GM18909 (cell line): ENCODE measurements at regions not wholly inside any gene's neighbourhood (a gene's known extent, or its start where the extent isn't known, plus 50 kb on each side); places are given as distances from the start of the nearest gene placed in this dataset.

Source experiments
- ATAC-seq: cut with Tn5 transposase; IDR thresholded peaks from one replicate; pipeline ENCODE4 v1.9.1; 2021; ENCODE audit warnings: mild to moderate bottlenecking; ENCODE audit not compliant: unreplicated experiment, poor library complexity

GRCh38 chr13:90420683-90421082 lies 926.8 kb upstream of the MIR17HG start:
- no peak for ATAC-seq

DNA sequence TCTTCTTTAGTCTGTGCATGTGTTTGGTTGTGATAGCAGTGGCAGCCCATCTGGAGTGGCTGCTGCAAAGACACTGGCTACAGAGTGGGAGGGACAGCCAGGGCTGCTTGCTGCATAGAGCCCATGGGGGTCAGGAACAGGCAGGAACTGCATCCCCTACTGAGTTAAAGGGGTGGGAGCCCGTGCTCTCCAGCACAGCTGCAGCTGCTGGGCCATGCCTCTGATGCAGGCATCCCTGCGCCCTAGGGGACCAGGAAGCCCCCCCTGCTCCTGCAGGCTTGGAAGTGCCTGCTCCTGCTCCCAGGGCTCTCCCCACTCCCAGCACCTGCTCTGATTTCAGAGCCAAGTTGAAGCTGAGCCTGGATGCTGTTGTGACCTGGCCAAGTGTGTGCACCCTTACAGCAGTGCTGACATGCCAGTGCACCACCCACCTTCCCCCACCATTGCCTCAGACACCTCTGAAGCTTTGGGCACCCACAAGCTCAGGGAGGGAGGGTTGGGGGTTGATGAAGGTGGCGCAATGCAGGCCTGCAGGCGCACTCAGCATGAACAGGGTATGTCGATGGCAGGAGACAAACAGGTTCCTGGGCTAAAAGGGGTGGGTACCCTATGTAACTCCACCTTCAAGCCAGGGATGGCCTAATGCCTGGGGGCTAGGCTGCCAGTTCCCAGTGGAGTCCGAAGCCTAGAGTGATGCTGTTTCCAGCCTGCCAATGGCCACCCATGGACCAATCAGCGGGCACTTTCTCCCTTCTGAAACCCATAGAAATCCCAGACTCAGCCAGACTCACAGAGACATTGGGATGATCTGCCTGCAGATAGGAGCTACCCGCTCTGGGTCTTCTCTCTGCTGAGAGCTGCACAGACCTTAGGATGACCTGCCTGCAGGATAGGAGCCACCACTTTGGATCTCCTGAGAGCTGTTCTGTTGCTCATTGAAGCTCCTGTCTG lies 919.9 kb upstream of the MIR17HG start:
- no peak for ATAC-seq

- no peak for ATAC-seq
Observed at GRCh38 chr13:90428522-90429210, 918.8 kb upstream of the MIR17HG start.

- ATAC-seq: no peak
Observed at GRCh38 chr13:90430127-90430526, 917.4 kb upstream of the MIR17HG start.

GRCh38 chr13:90436697-90437096 lies 910.8 kb upstream of the MIR17HG start:
- no peak for ATAC-seq

DNA sequence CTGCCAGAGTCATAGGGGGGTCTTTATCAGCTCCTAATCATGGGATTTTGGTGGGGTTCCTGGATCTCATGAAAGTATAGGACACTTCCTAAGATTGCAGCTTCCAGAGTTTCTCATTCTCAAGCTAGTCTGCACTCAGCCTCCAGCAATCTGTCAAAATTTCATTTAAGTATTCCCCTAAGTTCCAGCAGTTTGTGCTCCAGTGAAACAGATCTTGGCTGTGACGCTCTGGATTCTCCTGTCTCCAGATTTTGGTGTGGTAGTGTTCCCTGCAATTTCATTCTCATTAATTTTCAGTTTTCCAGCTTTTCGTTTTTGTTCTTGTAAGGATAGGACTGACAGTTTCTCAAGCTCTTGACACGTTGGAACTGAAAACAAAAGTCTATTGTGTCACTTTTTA lies 908.9 kb upstream of the MIR17HG start:
- no peak for ATAC-seq

DNA sequence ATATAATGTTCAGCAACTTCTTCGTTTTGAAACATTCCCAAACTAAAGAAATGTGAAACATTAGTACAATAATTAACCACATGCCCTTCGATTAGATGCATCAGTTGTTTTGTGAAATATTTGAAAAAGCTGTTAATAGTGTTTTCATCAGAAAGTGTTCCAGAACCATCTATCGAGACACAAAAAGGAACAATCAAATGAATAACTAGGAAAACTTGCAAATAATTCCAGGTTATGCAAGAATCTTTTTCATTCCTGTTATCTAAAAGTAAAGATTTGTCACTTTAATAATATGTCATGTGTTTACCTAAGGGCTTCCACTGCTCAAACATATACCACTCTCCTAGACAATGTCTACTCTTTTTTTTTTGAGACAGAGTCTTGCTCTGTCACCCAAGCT lies 904.2 kb upstream of the MIR17HG start:
- ATAC-seq: no peak

- ATAC-seq: no peak
Observed at GRCh38 chr13:90444232-90444631, 903.3 kb upstream of the MIR17HG start.

GRCh38 chr13:90445179-90445578 lies 902.3 kb upstream of the MIR17HG start:
- ATAC-seq: no peak

DNA sequence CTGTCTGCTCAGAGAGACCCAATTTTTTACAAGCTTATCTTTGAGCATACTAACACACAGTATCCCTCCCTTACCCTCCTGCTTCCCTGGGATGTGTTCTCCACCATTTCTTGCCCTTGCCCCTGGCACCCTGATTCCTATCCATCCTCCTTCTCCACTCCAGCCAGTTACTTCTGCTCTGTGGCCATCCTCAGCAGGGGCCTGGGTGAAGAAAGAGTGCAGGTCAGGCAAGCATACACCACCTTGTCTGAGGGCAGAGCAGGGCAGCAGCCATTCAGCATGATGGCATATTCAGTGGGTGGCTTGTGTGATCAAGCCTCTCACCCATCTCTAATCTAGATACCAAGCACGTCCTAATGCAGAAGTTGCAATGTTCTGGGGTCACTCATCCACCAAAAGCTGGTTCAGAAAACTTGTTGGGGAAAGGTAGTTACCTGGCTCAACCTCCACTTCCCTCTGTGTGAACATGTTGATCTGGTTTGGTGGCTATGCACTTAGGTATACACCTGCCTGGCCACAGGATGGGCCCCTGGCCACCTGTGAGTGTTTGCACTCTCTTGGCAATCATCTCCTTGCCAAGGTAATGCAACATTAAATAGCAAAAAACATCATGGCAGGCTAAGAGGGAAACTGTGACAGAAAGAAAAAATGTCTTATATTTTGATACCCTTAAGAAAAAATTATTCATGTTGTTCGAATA lies 900.3 kb upstream of the MIR17HG start:
- ATAC-seq: no peak

DNA sequence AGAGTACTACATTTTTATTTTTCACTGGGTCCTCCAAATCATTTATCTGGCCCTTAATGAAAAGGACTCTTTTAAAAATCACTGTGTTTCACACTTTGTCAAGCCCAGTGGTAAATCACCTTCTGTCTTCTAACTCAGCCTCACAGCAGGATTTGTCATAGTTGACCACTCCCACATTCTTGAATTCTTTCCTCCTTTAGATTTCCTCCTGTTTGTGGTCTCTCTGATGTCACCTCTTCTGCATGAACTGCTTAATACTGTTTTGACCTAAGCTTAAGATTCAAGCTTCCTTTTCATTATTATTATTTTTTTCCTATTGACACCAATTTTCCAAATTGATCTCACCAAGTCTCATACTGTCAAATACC lies 899.8 kb upstream of the MIR17HG start:
- no peak for ATAC-seq

GRCh38 chr13:90448466-90449037 lies 898.9 kb upstream of the MIR17HG start:
- no peak for ATAC-seq

DNA sequence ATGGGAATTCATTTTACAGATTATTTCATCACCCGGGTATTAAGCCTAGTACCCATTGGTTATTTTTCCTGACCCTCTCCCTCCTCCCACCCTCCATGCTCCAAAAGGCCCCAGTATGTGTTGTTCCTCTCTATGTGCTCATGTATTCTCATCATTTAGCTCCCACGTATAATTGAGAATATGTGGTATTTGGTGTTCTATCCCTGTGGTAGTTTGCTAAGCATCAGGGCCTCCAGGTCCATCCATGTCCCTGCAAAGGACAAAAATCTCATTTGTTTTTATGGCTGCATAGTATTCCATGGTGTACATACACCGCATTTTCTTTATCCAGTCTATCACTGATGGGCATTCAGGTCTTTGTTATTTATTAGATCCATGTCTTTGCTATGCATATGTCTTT lies 894.1 kb upstream of the MIR17HG start:
- no peak for ATAC-seq

DNA sequence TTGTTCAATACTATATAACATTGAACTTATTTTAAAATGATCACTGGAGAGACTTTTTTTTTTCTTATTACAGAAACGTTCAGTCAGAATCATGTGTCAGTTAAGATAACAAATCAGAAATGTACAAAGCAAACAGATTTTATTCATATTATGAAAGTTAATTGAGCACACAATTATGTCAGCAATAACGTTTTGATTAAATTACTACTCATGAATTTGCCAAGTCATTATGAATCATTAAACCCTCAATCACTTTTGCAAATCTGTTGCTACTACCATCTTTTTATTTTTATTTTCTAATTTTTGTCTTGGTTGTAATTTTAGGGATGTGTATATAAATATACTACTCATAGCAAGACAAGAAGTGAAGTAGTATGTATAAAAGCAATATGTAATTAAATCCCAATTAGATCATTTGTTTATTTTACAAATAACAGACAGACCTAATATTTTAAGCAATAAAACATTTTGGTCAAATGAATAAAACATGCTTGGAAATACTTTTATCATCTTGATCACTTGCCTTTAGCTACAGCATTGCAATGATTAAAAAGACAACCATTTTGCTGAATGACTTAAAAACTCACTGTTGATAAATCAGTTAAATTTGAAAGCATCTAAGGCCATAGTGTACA lies 893.4 kb upstream of the MIR17HG start:
- no peak for ATAC-seq

- no peak for ATAC-seq
Observed at GRCh38 chr13:90455067-90455466, 892.4 kb upstream of the MIR17HG start.

GRCh38 chr13:90455823-90456222 lies 891.7 kb upstream of the MIR17HG start:
- no peak for ATAC-seq

DNA sequence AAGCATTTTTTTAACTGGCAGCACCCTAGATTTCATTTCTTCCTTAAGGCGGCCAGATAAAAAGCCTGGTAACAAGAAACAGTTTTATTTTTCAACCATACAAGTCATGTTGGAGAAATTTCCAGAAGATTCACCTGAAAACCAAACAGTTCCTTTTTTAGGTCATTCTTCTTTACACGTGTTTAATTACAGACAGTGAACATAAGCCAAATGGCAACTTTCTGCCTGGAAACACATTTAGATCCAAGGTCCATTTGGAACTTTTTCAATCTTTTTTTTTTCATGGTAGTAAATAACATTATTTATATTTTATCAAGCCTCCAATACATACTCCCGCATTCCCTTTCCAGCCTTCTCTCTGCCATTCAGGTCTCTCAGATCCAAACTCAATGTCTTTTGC lies 886.1 kb upstream of the MIR17HG start:
- ATAC-seq: no peak

- no peak for ATAC-seq
Observed at GRCh38 chr13:90477216-90477615, 870.3 kb upstream of the MIR17HG start.

DNA sequence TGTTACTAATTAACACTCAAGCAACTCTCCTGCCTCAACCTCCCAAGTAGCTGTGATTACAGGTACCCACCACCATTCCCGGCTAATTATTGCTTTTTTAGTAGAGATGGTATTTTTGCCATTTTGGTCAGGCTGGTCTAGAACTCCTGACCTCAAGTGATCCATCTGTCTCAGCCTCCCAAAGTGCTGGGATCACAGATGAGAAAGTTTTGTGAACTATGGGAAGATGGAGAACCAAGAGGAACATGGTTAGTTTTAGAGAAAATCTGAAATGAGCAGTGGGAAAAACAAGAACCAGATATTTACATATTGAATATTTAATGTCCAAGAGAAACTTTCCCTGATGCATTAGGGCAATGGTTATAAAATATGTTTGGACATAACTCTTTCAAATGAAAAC lies 863.6 kb upstream of the MIR17HG start:
- no peak for ATAC-seq

DNA sequence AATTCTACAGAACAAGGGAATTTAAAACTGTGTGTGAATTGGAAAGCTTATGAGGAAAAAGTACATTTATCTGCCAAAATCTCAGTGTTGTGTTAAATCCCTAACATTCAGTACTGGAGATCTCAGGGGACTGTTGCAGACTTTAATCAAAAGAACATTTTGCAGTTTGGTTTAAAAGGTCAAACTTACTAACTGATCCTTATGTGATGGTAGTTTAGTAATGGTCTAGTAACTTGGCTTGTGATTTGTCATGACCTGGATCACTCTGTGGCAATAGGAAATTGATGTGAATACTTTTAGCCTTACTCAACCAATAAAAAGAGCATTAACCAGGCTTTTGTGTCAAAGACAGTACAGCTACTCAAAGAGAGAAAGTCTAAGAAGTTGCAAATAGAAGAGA lies 862.1 kb upstream of the MIR17HG start:
- ATAC-seq: no peak
